ENCODE measurements at regions not wholly inside any gene's neighbourhood (a gene's known extent, or its start where the extent isn't known, plus 50 kb on each side); places are given as distances from the start of the nearest gene placed in this dataset.

DNA sequence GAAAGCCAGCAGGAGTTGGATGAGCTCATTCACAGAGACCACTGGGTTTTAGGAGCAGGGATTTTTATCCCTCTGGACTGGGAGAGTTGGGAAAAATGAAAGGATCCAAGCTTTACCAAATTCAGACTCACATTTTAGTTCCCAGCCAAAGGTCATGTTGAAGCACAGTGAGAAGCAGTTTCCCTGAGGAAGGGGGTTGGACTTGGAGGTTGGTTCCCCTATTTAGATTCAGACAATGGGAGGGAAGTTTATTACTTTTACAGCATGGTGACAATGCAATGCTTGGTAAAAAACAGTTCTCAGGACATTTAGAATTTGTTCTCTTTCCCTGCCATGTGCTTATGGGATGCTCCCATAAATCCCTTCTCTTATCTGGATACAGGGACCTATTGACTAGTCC is 57.3 kb upstream of the ZNF648 start:
- no peak for DNase-seq

DNA sequence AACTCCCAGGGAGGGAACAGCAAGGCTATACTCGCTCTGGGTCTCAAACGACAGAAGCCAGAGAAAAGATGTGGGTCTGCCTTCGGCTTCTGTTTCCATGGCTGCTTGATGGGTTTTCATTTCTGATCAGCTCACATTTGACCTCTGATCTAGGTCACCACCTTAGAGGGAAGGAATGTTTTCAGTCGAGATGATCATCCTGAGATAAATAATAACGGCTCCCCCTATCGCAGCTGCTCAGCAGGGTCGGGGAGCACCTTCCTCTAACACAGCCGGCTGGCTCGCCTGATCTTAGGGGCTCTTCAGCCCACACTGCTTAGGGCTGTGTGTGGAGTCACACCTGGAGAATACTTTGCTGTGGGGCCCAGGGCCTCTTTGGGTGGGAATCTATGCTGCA is 53.1 kb upstream of the ZNF648 start:
- no peak for DNase-seq

DNA sequence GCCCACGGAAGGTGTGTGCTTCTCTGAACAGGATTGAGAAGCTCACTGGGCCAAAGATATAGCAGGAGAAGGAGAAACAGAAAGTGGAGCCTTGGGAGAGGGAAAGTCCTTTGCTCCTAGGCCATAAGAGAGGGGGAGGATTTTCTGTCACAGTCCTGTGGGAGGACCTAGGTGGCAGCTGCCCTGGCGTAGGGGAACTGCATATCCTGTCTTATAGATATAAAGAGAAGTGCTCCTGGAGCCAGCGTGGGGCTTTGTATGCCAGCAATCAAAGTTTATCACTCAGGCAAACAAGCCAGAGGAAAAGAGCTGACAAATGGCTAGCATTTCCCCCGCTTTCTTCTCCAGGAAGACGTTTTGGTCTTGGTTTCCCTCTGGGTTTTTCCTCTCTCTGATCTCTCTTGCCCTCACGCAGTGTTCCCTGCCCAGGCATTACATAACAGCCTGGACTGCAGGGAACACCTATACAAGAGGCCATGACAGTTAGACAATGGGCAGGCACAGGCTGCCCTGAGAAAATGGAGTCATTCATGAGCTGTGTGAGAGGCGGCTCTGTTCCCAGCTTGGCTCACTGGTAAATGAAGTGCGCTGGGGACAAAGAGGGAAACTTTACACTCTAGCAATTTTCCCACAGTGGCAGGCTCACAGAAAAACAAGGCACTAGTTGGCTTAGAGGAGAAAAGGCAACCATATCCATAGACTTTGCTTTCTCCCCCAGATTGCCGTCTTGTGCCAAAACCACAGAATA is 52.5 kb upstream of the ZNF648 start:
- DNase-seq: no peak

DNA sequence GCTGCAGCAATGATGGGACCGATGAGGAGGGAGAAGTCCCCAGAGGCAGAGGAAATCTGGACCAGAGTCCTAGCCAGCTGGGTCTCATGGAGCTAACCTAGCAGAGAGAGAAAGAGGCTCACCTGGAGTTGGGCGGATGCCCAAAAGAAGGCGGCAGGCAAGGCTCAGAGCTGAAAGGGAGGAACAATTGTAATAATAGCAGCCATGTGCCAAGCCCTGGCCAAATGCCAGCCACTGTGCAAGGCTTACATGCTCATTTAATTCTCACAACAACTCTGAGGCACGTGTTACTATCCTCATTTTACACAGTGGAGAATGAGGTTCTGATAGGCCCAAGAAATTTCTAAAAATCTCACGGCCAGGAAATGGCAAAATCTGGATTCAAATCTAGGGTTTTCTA is 50.0 kb upstream of the ZNF648 start:
- DNase-seq: no peak

All from activated gamma-delta T cell treated with Interleukin-2 at 50 U/mL for 16 hours (primary cell).